Colonic mucosa (tissue), 4 donors: ENCODE measurements at regions not wholly inside any gene's neighbourhood (a gene's known extent, or its start where the extent isn't known, plus 50 kb on each side); places are given as distances from the start of the nearest gene placed in this dataset.
"Not testable (repeated sequence)": the region's sequence is repeated elsewhere in the genome, so short reads cannot be mapped to it uniquely, and the experiment has no call there.

Experiments used
- DNase-seq: peaks from one replicate; pipeline ENCODE4 v3.0.0-alpha.2; 2020
- H3K27ac ChIP-seq: fragments of 200-600 bp; one replicate; pipeline ENCODE4 v1.8.0; 2021
- H3K27me3 ChIP-seq: fragments of 200-600 bp; one replicate; pipeline ENCODE4 v1.8.0; 2021
- H3K36me3 ChIP-seq: fragments of 200-600 bp; one replicate; pipeline ENCODE4 v1.8.0; 2021
- H3K4me1 ChIP-seq: fragments of 200-600 bp; one replicate; pipeline ENCODE4 v1.8.0; 2021; ENCODE audit warnings: mild to moderate bottlenecking
- H3K4me3 ChIP-seq: fragments of 200-600 bp; one replicate; pipeline ENCODE4 v1.8.0; 2021
- H3K9ac ChIP-seq, 2 donors: one replicate each; pipeline ENCODE4 v1.7.0; 2013; ENCODE audit warnings: control low read depth in 2 of 2, low read depth in 2 of 2, low read length in 2 of 2
- H3K9me3 ChIP-seq: fragments of 200-600 bp; one replicate; pipeline ENCODE4 v1.8.0; 2021
- CTCF ChIP-seq: fragments of 200-600 bp; IDR thresholded peaks from one replicate; pipeline ENCODE4 v1.8.0; 2022; ENCODE audit warnings: antibody characterized with exemption, mild to moderate bottlenecking
- intact Hi-C: fragments of 100-400 bp; cut with DNase I; formaldehyde crosslinking; loops from one replicate; pipeline ENCODE4 v1.14.1; 2022
- donor health status: healthy.
- donor health status: DM: no; HTN: no; CAD: no.
- donor health status: DM: no; HTN: no; CAD: no.

GRCh38 chr9:10875752-10876151, 262.9 kb upstream of the PTPRD start:
- intact Hi-C loops, result no loop called here
- Histone ChIP-seq H3K27ac (no peak overlapping the region), H3K36me3 (no peaks in the 10 kb centered on the region)

GRCh38 chr9:10876333-10876732, 263.5 kb upstream of the PTPRD start:
- TF ChIP-seq CTCF, result no peak
- Histone ChIP-seq H3K36me3 (no peaks in the 10 kb centered on the region), H3K9me3 (no peaks in the 10 kb centered on the region), H3K4me1 (no peaks in the 10 kb centered on the region), H3K27ac (no peak overlapping the region), H3K4me3 (no peak overlapping the region), H3K9ac (no peak overlapping the region), H3K27me3 (no peaks in the 10 kb centered on the region)
- intact Hi-C loops, result no loop called here
- DNase-seq, result no peak

More at GRCh38 chr9:10875752-10876151, 262.9 kb upstream of the PTPRD start:
- Histone ChIP-seq H3K9me3 (no peaks in the 10 kb centered on the region), H3K9ac (no peak overlapping the region), H3K27me3 (no peaks in the 10 kb centered on the region), H3K4me1 (no peaks in the 10 kb centered on the region), H3K4me3 (no peak overlapping the region)
- no peak for TF ChIP-seq CTCF
- DNase-seq, result no peak

GRCh38 chr9:10890266-10890665, 277.5 kb upstream of the PTPRD start:
- H3K9ac ChIP-seq, intact Hi-C loops, H3K4me1 ChIP-seq, H3K4me3 ChIP-seq, H3K27me3 ChIP-seq, H3K9me3 ChIP-seq, H3K36me3 ChIP-seq, H3K27ac ChIP-seq, DNase-seq: not testable (repeated sequence)

- Histone ChIP-seq H3K9ac (no peak overlapping the region), H3K4me3 (no peak overlapping the region), H3K36me3 (no peaks in the 10 kb centered on the region), H3K4me1 (no peaks in the 10 kb centered on the region), H3K27ac (no peak overlapping the region), H3K27me3 (no peaks in the 10 kb centered on the region), H3K9me3 (no peaks in the 10 kb centered on the region)
- no peak for TF ChIP-seq CTCF
- intact Hi-C loops, result no loop called here
- DNase-seq, result no peak
These were observed 286.7 kb upstream of the PTPRD start for GRCh38 chr9:10899509-10899908.

GRCh38 chr9:10903969-10904368, 291.2 kb upstream of the PTPRD start:
- no peak for DNase-seq
- H3K36me3 ChIP-seq, result no peaks in the 10 kb centered on the region
- H3K9me3 ChIP-seq, result no peaks in the 10 kb centered on the region
- no peak for TF ChIP-seq CTCF
- intact Hi-C loops, result no loop called here
- H3K4me1 ChIP-seq, result no peaks in the 10 kb centered on the region
- H3K27me3 ChIP-seq, result no peaks in the 10 kb centered on the region
- no peak overlapping the region for H3K27ac ChIP-seq
- no peak overlapping the region for H3K9ac ChIP-seq
- H3K4me3 ChIP-seq, result no peak overlapping the region

GRCh38 chr9:10910779-10911178, 298.0 kb upstream of the PTPRD start:
- TF ChIP-seq CTCF, result no peak

More at GRCh38 chr9:10910779-10911178, 298.0 kb upstream of the PTPRD start:
- H3K9me3 ChIP-seq, result no peaks in the 10 kb centered on the region
- H3K27me3 ChIP-seq, result no peaks in the 10 kb centered on the region
- H3K4me3 ChIP-seq, result no peak overlapping the region
- H3K9ac ChIP-seq, result no peak overlapping the region
- H3K27ac ChIP-seq, result no peak overlapping the region
- no peaks in the 10 kb centered on the region for H3K36me3 ChIP-seq
- no peak for DNase-seq
- intact Hi-C loops, result no loop called here
- H3K4me1 ChIP-seq, result no peaks in the 10 kb centered on the region
